H9 (cell line): ENCODE measurements at regions not wholly inside any gene's neighbourhood (a gene's known extent, or its start where the extent isn't known, plus 50 kb on each side); places are given as distances from the start of the nearest gene placed in this dataset.

Source experiments
- DNase-seq: peaks from one replicate; pipeline ENCODE4 v3.0.0-alpha.2; 2017
- H2AFZ ChIP-seq: one replicate; pipeline ENCODE4 v1.6.1; 2013; ENCODE audit warnings: mild to moderate bottlenecking, low read length, control low read depth, moderate library complexity
- H2AK5ac ChIP-seq: 2 replicates; pipeline ENCODE4 v1.6.1; 2013; ENCODE audit warnings: low read length, control low read depth, mixed read lengths; ENCODE audit not compliant: insufficient read length
- H2BK120ac ChIP-seq: one replicate; pipeline ENCODE4 v1.6.1; 2013; ENCODE audit warnings: low read depth, mild to moderate bottlenecking, low read length, control low read depth, inconsistent platforms; ENCODE audit not compliant: poor library complexity, severe bottlenecking
- H2BK12ac ChIP-seq: 2 replicates; pipeline ENCODE4 v1.6.1; 2013; ENCODE audit warnings: low read length, control low read depth, mixed read lengths, low read depth; ENCODE audit not compliant: insufficient read length
- H2BK15ac ChIP-seq: 2 replicates; pipeline ENCODE4 v1.6.1; 2013; ENCODE audit warnings: low read depth, low read length, control low read depth
- H2BK20ac ChIP-seq: one replicate; pipeline ENCODE4 v1.6.1; 2013; ENCODE audit warnings: low read depth, mild to moderate bottlenecking, low read length, control low read depth, inconsistent platforms; ENCODE audit not compliant: poor library complexity, severe bottlenecking
- H2BK5ac ChIP-seq: 2 replicates; pipeline ENCODE4 v1.6.1; 2013; ENCODE audit warnings: low read length, control low read depth, mixed read lengths; ENCODE audit not compliant: insufficient read length
- H3K14ac ChIP-seq: 2 replicates; pipeline ENCODE4 v1.6.1; 2013; ENCODE audit warnings: low read length, control low read depth; ENCODE audit not compliant: insufficient read depth
- H3K18ac ChIP-seq: 2 replicates; pipeline ENCODE4 v1.6.1; 2013; ENCODE audit warnings: low read depth, mild to moderate bottlenecking, mixed read lengths, low read length, control low read depth; ENCODE audit not compliant: insufficient read length
- H3K23ac ChIP-seq: 2 replicates; pipeline ENCODE4 v1.6.1; 2013; ENCODE audit warnings: low read length, control low read depth, mixed read lengths, low read depth; ENCODE audit not compliant: insufficient read length
- H3K23me2 ChIP-seq: 2 replicates; pipeline ENCODE4 v1.6.1; 2013; ENCODE audit warnings: low read depth, mild to moderate bottlenecking, mixed read lengths, low read length, control low read depth; ENCODE audit not compliant: insufficient read length, poor library complexity, severe bottlenecking
- H3K27ac ChIP-seq: 2 replicates; pipeline ENCODE4 v1.5.1; 2013; ENCODE audit warnings: low read length, control low read depth, mixed read lengths, low read depth; ENCODE audit not compliant: insufficient read length
- H3K27me3 ChIP-seq: 2 replicates; pipeline ENCODE4 v1.6.1; 2013; ENCODE audit warnings: low read length, control low read depth, inconsistent platforms; ENCODE audit not compliant: insufficient read depth
- H3K4ac ChIP-seq: 2 replicates; pipeline ENCODE4 v1.6.1; 2013; ENCODE audit warnings: low read depth, mild to moderate bottlenecking, control low read depth, inconsistent platforms, low read length, moderate library complexity
- H3K4me1 ChIP-seq: 2 replicates; pipeline ENCODE4 v1.6.1; 2013; ENCODE audit warnings: low read length, control low read depth, inconsistent platforms; ENCODE audit not compliant: insufficient read depth
- H3K4me2 ChIP-seq: 2 replicates; pipeline ENCODE4 v1.6.1; 2013; ENCODE audit warnings: low read length, control low read depth, mixed read lengths; ENCODE audit not compliant: insufficient read length, insufficient read depth
- H3K56ac ChIP-seq: 2 replicates; pipeline ENCODE4 v1.6.1; 2013; ENCODE audit warnings: low read depth, mild to moderate bottlenecking, mixed read lengths, low read length, control low read depth; ENCODE audit not compliant: insufficient read length
- H3K79me1 ChIP-seq: 2 replicates; pipeline ENCODE4 v1.6.1; 2013; ENCODE audit warnings: low read depth, mild to moderate bottlenecking, moderate library complexity, low read length, control low read depth, inconsistent platforms; ENCODE audit not compliant: insufficient read depth, poor library complexity, severe bottlenecking
- H3K79me2 ChIP-seq: 2 replicates; pipeline ENCODE4 v1.6.1; 2013; ENCODE audit warnings: low read length, control low read depth, inconsistent platforms; ENCODE audit not compliant: insufficient read depth
- H3K9ac ChIP-seq: 2 replicates; pipeline ENCODE4 v1.6.1; 2013; ENCODE audit warnings: low read length, control low read depth, mixed read lengths; ENCODE audit not compliant: insufficient read length; ENCODE audit errors: extremely low read depth
- H3K9me3 ChIP-seq: one replicate; pipeline ENCODE4 v1.6.1; 2013; ENCODE audit warnings: low read depth, low read length, inconsistent platforms; ENCODE audit not compliant: control insufficient read depth
- H3T11ph ChIP-seq: one replicate; pipeline ENCODE4 v1.6.1; 2013; ENCODE audit warnings: mild to moderate bottlenecking, low read length, control low read depth, inconsistent platforms
- H4K20me1 ChIP-seq: one replicate; pipeline ENCODE4 v1.6.1; 2013; ENCODE audit not compliant: control insufficient read depth, insufficient read length, insufficient read depth
- H4K5ac ChIP-seq: 2 replicates; pipeline ENCODE4 v1.6.1; 2013; ENCODE audit warnings: low read depth, mild to moderate bottlenecking, mixed read lengths, low read length, control low read depth; ENCODE audit not compliant: insufficient read length
- H4K8ac ChIP-seq: replicated peaks from 2 replicates; pipeline ENCODE4 v1.6.1; 2013; ENCODE audit warnings: low read length, control low read depth, mixed read lengths, low read depth; ENCODE audit not compliant: insufficient read length
- H4K91ac ChIP-seq: 2 replicates; pipeline ENCODE4 v1.6.1; 2013; ENCODE audit warnings: low read depth, mild to moderate bottlenecking, moderate library complexity, mixed read lengths, low read length, control low read depth; ENCODE audit not compliant: insufficient read length
- H3K27ac Mint-ChIP-seq, 3 experiments: 2 replicates in 2 of 3; 3 replicates in 1 of 3; pipeline ENCODE4 v1.8.0; 2020 to 2021; ENCODE audit warnings: mixed read lengths in 3 of 3, mild to moderate bottlenecking in 1 of 3, moderate library complexity in 1 of 3
- H3K27me3 Mint-ChIP-seq: 2 replicates; pipeline ENCODE4 v1.8.0; 2021; ENCODE audit warnings: low read depth, mild to moderate bottlenecking, moderate library complexity, mixed read lengths
- H3K36me3 Mint-ChIP-seq, 3 experiments: 2 replicates in 2 of 3; 3 replicates in 1 of 3; pipeline ENCODE4 v1.8.0; 2020 to 2021; ENCODE audit warnings: low read depth in 3 of 3, mixed read lengths in 3 of 3; ENCODE audit not compliant: insufficient read depth in 1 of 3
- H3K4me1 Mint-ChIP-seq, 2 experiments: 2 replicates each; pipeline ENCODE4 v1.8.0; 2020; ENCODE audit warnings: mixed read lengths in 2 of 2
- H3K4me3 Mint-ChIP-seq, 2 experiments: 2 replicates in 1 of 2; 3 replicates in 1 of 2; pipeline ENCODE4 v1.8.0; 2020 to 2021; ENCODE audit warnings: mild to moderate bottlenecking in 2 of 2, mixed read lengths in 2 of 2, moderate library complexity in 1 of 2
- H3K9me3 Mint-ChIP-seq, 2 experiments: 2 replicates in 1 of 2; 3 replicates in 1 of 2; pipeline ENCODE4 v1.8.0; 2020; ENCODE audit warnings: mild to moderate bottlenecking in 2 of 2, mixed read lengths in 2 of 2, moderate library complexity in 1 of 2
- WGBS: extraction: QIAGEN DNeasy Blood & Tissue Kit; methylation state at CpG from one replicate; pipeline ENCODE4 v1.1.7; 2013; ENCODE audit warnings: missing lambda C conversion rate, low lambda C conversion rate, mixed read lengths; ENCODE audit not compliant: insufficient read length; ENCODE audit errors: extremely low coverage; 5-methylcytosine and 5-hydroxymethylcytosine counted together
- TF ChIP-seq, protein P1 (sequence below): fragments of 200-600 bp; sonication (generic); conservative IDR thresholded peaks from 3 replicates; pipeline ENCODE4 v1.8.0; 2021; ENCODE audit warnings: antibody characterized with exemption, mild to moderate bottlenecking

DNA sequence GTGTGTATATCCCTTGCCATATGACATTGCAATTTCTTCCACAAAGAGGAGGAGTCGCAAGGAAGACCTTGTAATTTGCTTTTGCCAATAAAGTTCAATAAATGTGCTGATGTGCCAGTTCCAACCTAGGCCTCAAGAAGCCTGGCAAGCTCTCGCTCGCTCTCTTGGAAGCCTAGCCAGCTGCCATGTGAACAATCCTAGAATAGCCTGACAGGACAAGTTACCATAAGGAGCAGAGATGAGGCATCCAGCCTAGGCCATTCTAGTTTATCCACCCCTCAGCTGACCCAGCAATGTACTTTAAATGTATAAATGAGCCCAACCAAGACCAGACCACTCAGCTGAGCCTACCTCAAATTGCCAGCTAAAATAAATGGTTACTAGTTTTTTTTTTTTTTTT, 145.7 kb upstream of the QRFPR start:
- Histone ChIP-seq H3K79me1 (no peaks in the 10 kb centered on the region), H4K5ac (no peak overlapping the region), H2BK12ac (no peak overlapping the region), H3K14ac (no peak overlapping the region), H2BK120ac (no peak overlapping the region), H3K9me3 (no peaks in the 10 kb centered on the region), H3T11ph (no peak overlapping the region), H3K27ac (no peak overlapping the region), H3K4me1 (no peaks in the 10 kb centered on the region), H2AFZ (no peak overlapping the region), H4K91ac (no peak overlapping the region), H3K56ac (no peak overlapping the region), H2BK20ac (no peak overlapping the region), H3K4ac (no peak overlapping the region), H4K8ac (no peak overlapping the region), H3K9ac (no peak overlapping the region), H2BK15ac (no peak overlapping the region), H3K23me2 (no peaks in the 10 kb centered on the region), H4K20me1 (no peaks in the 10 kb centered on the region), H3K27me3 (no peaks in the 10 kb centered on the region), H3K79me2 (no peaks in the 10 kb centered on the region), H3K18ac (no peak overlapping the region), H3K4me2 (no peak overlapping the region), H2BK5ac (no peak overlapping the region), H2AK5ac (no peak overlapping the region), H3K23ac (no peak overlapping the region)
- no CpG with 5 or more reads among the region's 3 CpGs for WGBS
- Mint-ChIP-seq H3K27ac (peak overlapping the region in 1 of 3 experiments; percentile 13; a peak in 1 of 7 replicates), H3K4me3 (no peak overlapping the region), H3K36me3 (no peaks in the 10 kb centered on the region), H3K9me3 (no peaks in the 10 kb centered on the region), H3K27me3 (no peaks in the 10 kb centered on the region), H3K4me1 (no peaks in the 10 kb centered on the region)
- TF ChIP-seq, protein P1, sequence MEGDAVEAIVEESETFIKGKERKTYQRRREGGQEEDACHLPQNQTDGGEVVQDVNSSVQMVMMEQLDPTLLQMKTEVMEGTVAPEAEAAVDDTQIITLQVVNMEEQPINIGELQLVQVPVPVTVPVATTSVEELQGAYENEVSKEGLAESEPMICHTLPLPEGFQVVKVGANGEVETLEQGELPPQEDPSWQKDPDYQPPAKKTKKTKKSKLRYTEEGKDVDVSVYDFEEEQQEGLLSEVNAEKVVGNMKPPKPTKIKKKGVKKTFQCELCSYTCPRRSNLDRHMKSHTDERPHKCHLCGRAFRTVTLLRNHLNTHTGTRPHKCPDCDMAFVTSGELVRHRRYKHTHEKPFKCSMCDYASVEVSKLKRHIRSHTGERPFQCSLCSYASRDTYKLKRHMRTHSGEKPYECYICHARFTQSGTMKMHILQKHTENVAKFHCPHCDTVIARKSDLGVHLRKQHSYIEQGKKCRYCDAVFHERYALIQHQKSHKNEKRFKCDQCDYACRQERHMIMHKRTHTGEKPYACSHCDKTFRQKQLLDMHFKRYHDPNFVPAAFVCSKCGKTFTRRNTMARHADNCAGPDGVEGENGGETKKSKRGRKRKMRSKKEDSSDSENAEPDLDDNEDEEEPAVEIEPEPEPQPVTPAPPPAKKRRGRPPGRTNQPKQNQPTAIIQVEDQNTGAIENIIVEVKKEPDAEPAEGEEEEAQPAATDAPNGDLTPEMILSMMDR = no peak
- DNase-seq = no peak
